H1 (cell line): ENCODE measurements at regions not wholly inside any gene's neighbourhood (a gene's known extent, or its start where the extent isn't known, plus 50 kb on each side); places are given as distances from the start of the nearest gene placed in this dataset.

Source experiments
- CBX5 ChIP-seq: fragments of 300-800, 300-1000 bp; sonication (generic); IDR thresholded peaks from 2 replicates; pipeline ENCODE4 v1.7.1; 2016; ENCODE audit warnings: antibody characterized with exemption, low read length, low read depth
- HDAC6 ChIP-seq: IDR thresholded peaks from one replicate; pipeline ENCODE4 v1.7.1; 2012; ENCODE audit warnings: low read depth, mild to moderate bottlenecking, inconsistent platforms, low read length, moderate library complexity
- RBBP5 ChIP-seq: IDR thresholded peaks from 2 replicates; pipeline ENCODE4 v1.7.1; 2012; ENCODE audit warnings: low read depth, mild to moderate bottlenecking, inconsistent platforms, low read length, moderate library complexity, borderline replicate concordance
- TF ChIP-seq, protein P1 (sequence below): fragments of 300-600 bp; sonication (generic); IDR thresholded peaks from 2 replicates; pipeline ENCODE4 v1.7.1; 2012; ENCODE audit warnings: low read length, moderate library complexity, mild to moderate bottlenecking, inconsistent platforms; ENCODE audit not compliant: insufficient replicate concordance
- TF ChIP-seq, protein P2 (sequence below): IDR thresholded peaks from 2 replicates; pipeline ENCODE4 v1.6.1; 2012; ENCODE audit warnings: inconsistent platforms

DNA sequence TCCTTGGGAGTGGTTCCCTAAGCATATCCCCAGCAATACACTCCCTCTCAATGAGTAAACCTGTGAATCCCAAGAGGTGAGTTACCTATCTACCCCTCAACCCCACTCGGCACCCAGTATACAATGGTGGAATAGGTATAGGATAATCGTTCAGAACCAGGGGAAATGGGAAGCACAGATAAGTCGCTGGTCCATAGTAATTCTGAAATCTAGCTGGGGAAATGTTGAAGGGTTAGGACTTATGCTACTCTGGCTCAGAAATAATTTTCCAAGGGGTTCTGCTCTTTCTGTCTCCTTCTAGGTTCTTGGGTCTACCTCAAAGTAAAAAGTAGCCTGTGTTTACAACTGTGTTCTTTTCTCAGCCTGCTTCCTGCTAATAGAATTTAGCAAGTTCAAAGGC lies 62.3 kb upstream of the NNAT start (continued):
- no peak for TF ChIP-seq HDAC6
- no peak for TF ChIP-seq CBX5
- TF ChIP-seq RBBP5: no peak
- TF ChIP-seq, protein P1, sequence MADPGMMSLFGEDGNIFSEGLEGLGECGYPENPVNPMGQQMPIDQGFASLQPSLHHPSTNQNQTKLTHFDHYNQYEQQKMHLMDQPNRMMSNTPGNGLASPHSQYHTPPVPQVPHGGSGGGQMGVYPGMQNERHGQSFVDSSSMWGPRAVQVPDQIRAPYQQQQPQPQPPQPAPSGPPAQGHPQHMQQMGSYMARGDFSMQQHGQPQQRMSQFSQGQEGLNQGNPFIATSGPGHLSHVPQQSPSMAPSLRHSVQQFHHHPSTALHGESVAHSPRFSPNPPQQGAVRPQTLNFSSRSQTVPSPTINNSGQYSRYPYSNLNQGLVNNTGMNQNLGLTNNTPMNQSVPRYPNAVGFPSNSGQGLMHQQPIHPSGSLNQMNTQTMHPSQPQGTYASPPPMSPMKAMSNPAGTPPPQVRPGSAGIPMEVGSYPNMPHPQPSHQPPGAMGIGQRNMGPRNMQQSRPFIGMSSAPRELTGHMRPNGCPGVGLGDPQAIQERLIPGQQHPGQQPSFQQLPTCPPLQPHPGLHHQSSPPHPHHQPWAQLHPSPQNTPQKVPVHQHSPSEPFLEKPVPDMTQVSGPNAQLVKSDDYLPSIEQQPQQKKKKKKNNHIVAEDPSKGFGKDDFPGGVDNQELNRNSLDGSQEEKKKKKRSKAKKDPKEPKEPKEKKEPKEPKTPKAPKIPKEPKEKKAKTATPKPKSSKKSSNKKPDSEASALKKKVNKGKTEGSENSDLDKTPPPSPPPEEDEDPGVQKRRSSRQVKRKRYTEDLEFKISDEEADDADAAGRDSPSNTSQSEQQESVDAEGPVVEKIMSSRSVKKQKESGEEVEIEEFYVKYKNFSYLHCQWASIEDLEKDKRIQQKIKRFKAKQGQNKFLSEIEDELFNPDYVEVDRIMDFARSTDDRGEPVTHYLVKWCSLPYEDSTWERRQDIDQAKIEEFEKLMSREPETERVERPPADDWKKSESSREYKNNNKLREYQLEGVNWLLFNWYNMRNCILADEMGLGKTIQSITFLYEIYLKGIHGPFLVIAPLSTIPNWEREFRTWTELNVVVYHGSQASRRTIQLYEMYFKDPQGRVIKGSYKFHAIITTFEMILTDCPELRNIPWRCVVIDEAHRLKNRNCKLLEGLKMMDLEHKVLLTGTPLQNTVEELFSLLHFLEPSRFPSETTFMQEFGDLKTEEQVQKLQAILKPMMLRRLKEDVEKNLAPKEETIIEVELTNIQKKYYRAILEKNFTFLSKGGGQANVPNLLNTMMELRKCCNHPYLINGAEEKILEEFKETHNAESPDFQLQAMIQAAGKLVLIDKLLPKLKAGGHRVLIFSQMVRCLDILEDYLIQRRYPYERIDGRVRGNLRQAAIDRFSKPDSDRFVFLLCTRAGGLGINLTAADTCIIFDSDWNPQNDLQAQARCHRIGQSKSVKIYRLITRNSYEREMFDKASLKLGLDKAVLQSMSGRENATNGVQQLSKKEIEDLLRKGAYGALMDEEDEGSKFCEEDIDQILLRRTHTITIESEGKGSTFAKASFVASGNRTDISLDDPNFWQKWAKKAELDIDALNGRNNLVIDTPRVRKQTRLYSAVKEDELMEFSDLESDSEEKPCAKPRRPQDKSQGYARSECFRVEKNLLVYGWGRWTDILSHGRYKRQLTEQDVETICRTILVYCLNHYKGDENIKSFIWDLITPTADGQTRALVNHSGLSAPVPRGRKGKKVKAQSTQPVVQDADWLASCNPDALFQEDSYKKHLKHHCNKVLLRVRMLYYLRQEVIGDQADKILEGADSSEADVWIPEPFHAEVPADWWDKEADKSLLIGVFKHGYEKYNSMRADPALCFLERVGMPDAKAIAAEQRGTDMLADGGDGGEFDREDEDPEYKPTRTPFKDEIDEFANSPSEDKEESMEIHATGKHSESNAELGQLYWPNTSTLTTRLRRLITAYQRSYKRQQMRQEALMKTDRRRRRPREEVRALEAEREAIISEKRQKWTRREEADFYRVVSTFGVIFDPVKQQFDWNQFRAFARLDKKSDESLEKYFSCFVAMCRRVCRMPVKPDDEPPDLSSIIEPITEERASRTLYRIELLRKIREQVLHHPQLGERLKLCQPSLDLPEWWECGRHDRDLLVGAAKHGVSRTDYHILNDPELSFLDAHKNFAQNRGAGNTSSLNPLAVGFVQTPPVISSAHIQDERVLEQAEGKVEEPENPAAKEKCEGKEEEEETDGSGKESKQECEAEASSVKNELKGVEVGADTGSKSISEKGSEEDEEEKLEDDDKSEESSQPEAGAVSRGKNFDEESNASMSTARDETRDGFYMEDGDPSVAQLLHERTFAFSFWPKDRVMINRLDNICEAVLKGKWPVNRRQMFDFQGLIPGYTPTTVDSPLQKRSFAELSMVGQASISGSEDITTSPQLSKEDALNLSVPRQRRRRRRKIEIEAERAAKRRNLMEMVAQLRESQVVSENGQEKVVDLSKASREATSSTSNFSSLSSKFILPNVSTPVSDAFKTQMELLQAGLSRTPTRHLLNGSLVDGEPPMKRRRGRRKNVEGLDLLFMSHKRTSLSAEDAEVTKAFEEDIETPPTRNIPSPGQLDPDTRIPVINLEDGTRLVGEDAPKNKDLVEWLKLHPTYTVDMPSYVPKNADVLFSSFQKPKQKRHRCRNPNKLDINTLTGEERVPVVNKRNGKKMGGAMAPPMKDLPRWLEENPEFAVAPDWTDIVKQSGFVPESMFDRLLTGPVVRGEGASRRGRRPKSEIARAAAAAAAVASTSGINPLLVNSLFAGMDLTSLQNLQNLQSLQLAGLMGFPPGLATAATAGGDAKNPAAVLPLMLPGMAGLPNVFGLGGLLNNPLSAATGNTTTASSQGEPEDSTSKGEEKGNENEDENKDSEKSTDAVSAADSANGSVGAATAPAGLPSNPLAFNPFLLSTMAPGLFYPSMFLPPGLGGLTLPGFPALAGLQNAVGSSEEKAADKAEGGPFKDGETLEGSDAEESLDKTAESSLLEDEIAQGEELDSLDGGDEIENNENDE: no peak
- TF ChIP-seq, protein P2, sequence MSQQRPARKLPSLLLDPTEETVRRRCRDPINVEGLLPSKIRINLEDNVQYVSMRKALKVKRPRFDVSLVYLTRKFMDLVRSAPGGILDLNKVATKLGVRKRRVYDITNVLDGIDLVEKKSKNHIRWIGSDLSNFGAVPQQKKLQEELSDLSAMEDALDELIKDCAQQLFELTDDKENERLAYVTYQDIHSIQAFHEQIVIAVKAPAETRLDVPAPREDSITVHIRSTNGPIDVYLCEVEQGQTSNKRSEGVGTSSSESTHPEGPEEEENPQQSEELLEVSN: no peak
